Right lobe of liver (tissue), 6 donors: ENCODE measurements at regions not wholly inside any gene's neighbourhood (a gene's known extent, or its start where the extent isn't known, plus 50 kb on each side); places are given as distances from the start of the nearest gene placed in this dataset.
"Not testable (repeated sequence)": the region's sequence is repeated elsewhere in the genome, so short reads cannot be mapped to it uniquely, and the experiment has no call there.

Experiments used
- ATAC-seq, 4 donors: fragments of 200-7000 bp; cut with Tn5 transposase; one replicate each; pipeline ENCODE4 v1.9.1; 2020; ENCODE audit warnings: mild to moderate bottlenecking in 4 of 4, moderate library complexity in 4 of 4
- DNase-seq, 3 donors: peaks; one replicate each; pipeline ENCODE4 v3.0.0-alpha.2; 2020
- H3K27ac ChIP-seq, 3 donors: fragments of 200-600 bp; one replicate each; pipeline ENCODE4 v1.8.0; 2022
- H3K27me3 ChIP-seq, 2 donors: fragments of 200-600 bp; one replicate each; pipeline ENCODE4 v1.8.0; 2022
- H3K36me3 ChIP-seq, 4 donors: fragments of 200-600 bp; sonication (generic) in 1 of 4; one replicate each; pipeline versions ENCODE4 v1.5.1 to v1.8.0; 2017 to 2022; ENCODE audit warnings: control low read depth in 1 of 4
- H3K4me1 ChIP-seq, 4 donors: fragments of 200-600 bp; sonication (generic) in 1 of 4; one replicate each; pipeline versions ENCODE4 v1.5.1 to v1.8.0; 2017 to 2022; ENCODE audit warnings: control low read depth in 1 of 4
- H3K4me3 ChIP-seq, 3 donors: fragments of 200-600 bp; one replicate each; pipeline ENCODE4 v1.8.0; 2022
- H3K9me3 ChIP-seq, 4 donors: fragments of 200-600 bp; sonication (generic) in 1 of 4; one replicate each; pipeline versions ENCODE4 v1.5.1 to v1.8.0; 2017 to 2022; ENCODE audit warnings: control low read depth in 1 of 4
- POLR2A ChIP-seq: fragments of 450-650 bp; IDR thresholded peaks from one replicate; pipeline ENCODE4 v1.6.1; 2017; ENCODE audit warnings: antibody characterized with exemption, mild to moderate bottlenecking
- WGBS: methylation state at CpG from one replicate; pipeline ENCODE4 v1.1.6; 2018; ENCODE audit warnings: low coverage, low lambda C conversion rate; ENCODE audit not compliant: insufficient coverage; ENCODE audit errors: missing lambda C conversion rate; 5-methylcytosine and 5-hydroxymethylcytosine counted together
- intact Hi-C, 2 donors: fragments of 100-400 bp; cut with DNase I; formaldehyde crosslinking; loops; one replicate each; pipeline versions ENCODE4 v1.11.2 to v1.14.1; 2022
- TF ChIP-seq, protein P1 (sequence below), 4 donors: fragments of 200-600 bp in 3 of 4; fragments of 450-650 bp in 1 of 4; IDR thresholded peaks; one replicate each; pipeline versions ENCODE4 v1.5.1 to v1.8.0; 2016 to 2022; ENCODE audit warnings: antibody characterized with exemption in 4 of 4, mild to moderate bottlenecking in 2 of 4
- donor health status: DM: no; HTN: yes; CAD: no.
- donor health status: DM: no; HTN: no; CAD: no.
- donor health status: DM: no; HTN: no; CAD: no.
- donor health status: DM: no; HTN: yes; CAD: no.
- donor health status: DM: no; HTN: yes; CAD: no.

DNA sequence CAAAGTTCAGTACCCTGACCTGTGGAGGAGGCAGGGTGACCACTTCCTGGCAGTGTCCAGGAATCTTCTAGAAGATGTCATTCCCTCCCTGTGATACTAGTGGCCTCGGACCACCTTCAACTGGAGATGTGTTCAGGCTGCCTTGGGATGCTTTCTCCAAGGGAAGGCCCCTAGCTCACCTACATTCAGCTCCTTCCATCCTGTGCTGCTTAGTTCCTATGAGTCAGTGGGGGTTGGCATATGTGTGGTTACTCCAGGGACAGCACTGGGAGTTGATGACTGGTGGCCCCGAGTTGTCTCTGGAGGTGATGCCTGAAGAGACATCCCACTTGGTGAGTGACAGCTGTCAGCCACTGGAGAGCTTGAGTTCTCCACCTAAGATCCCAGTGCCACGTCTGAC lies 81.8 kb upstream of the OR9Q1 start:
- Histone ChIP-seq H3K9me3 (no peaks in the 10 kb centered on the region), H3K4me1 (no peaks in the 10 kb centered on the region), H3K4me3 (no peak overlapping the region), H3K27ac (no peak overlapping the region), H3K27me3 (no peaks in the 10 kb centered on the region), H3K36me3 (no peaks in the 10 kb centered on the region)
- ATAC-seq = no peak
- intact Hi-C loops = no loop called here
- 51% methylated on average over 2 of the region's 3 CpGs for WGBS
- no peak for DNase-seq
- TF ChIP-seq, protein P1, sequence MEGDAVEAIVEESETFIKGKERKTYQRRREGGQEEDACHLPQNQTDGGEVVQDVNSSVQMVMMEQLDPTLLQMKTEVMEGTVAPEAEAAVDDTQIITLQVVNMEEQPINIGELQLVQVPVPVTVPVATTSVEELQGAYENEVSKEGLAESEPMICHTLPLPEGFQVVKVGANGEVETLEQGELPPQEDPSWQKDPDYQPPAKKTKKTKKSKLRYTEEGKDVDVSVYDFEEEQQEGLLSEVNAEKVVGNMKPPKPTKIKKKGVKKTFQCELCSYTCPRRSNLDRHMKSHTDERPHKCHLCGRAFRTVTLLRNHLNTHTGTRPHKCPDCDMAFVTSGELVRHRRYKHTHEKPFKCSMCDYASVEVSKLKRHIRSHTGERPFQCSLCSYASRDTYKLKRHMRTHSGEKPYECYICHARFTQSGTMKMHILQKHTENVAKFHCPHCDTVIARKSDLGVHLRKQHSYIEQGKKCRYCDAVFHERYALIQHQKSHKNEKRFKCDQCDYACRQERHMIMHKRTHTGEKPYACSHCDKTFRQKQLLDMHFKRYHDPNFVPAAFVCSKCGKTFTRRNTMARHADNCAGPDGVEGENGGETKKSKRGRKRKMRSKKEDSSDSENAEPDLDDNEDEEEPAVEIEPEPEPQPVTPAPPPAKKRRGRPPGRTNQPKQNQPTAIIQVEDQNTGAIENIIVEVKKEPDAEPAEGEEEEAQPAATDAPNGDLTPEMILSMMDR (IDR thresholded peaks at IDR 0.05) = no peak
- no peak for TF ChIP-seq POLR2A

- TF ChIP-seq, protein P1 (IDR thresholded peaks at IDR 0.05) = no peak
- no peak for TF ChIP-seq POLR2A
- Histone ChIP-seq H3K27ac (no peak overlapping the region), H3K36me3 (no peaks in the 10 kb centered on the region), H3K4me3 (no peak overlapping the region), H3K9me3 (no peaks in the 10 kb centered on the region), H3K27me3 (no peaks in the 10 kb centered on the region), H3K4me1 (no peaks in the 10 kb centered on the region)
- ATAC-seq = no peak
- 30% methylated on average over 1 of the region's 1 CpG for WGBS
- DNase-seq = no peak
- intact Hi-C loops = no loop called here
Observed at GRCh38 chr11:57942808-57943207, 80.9 kb upstream of the OR9Q1 start.

- H3K36me3 ChIP-seq, DNase-seq, H3K27ac ChIP-seq, H3K27me3 ChIP-seq, intact Hi-C loops, H3K4me1 ChIP-seq, ATAC-seq, H3K9me3 ChIP-seq, H3K4me3 ChIP-seq: not testable (repeated sequence)
- WGBS = 0% methylated on average over 1 of the region's 28 CpGs
Observed at GRCh38 chr11:57943766-57944165, 79.9 kb upstream of the OR9Q1 start.

GRCh38 chr11:57946628-57947027 lies 77.1 kb upstream of the OR9Q1 start:
- WGBS = 25% methylated on average over 1 of the region's 2 CpGs
- Histone ChIP-seq H3K36me3 (no peaks in the 10 kb centered on the region), H3K4me1 (no peaks in the 10 kb centered on the region), H3K4me3 (no peak overlapping the region), H3K9me3 (no peaks in the 10 kb centered on the region), H3K27me3 (no peaks in the 10 kb centered on the region), H3K27ac (no peak overlapping the region)
- TF ChIP-seq, protein P1 (IDR thresholded peaks at IDR 0.05) = no peak
- TF ChIP-seq POLR2A = no peak
- DNase-seq (no peak), ATAC-seq (no peak)
- intact Hi-C loops = no loop called here

DNA sequence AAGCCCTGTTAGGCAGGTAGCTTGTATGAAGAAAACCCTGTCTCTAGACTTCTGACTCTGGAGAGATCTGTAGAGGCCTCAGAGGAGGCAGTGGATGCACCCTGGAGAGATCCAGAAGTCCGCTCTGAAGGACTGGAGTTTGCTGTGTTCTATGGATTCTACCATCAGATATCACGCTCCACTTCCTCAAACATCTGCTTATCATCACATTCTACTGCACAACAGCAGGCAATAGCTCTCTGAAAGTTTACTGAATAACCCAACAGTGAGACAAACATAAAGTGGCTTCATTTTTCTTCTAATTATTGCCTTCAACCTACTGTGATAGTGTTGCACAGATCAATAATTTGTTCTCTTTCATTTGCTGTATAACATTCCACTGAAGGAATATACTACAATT lies 59.0 kb upstream of the OR9Q1 start:
- Histone ChIP-seq H3K27ac (no peak overlapping the region), H3K36me3 (no peaks in the 10 kb centered on the region), H3K9me3 (no peaks in the 10 kb centered on the region), H3K4me3 (no peak overlapping the region), H3K4me1 (no peaks in the 10 kb centered on the region), H3K27me3 (no peaks in the 10 kb centered on the region)
- DNase-seq (no peak), ATAC-seq (no peak)
- intact Hi-C loops = no loop called here
- 43% methylated on average over 1 of the region's 2 CpGs for WGBS
- TF ChIP-seq POLR2A = no peak
- TF ChIP-seq, protein P1 (IDR thresholded peaks at IDR 0.05) = no peak
